HG02852 (cell line): ENCODE measurements at regions not wholly inside any gene's neighbourhood (a gene's known extent, or its start where the extent isn't known, plus 50 kb on each side); places are given as distances from the start of the nearest gene placed in this dataset.

Experiments
- ATAC-seq: cut with Tn5 transposase; IDR thresholded peaks from one replicate; pipeline ENCODE4 v1.9.1; 2021; ENCODE audit warnings: mild to moderate bottlenecking, moderate library complexity; ENCODE audit not compliant: unreplicated experiment

- ATAC-seq: no peak
Measured at GRCh38 chr3:170734043-170734734, 135.8 kb downstream of the RPL22L1 start.

GRCh38 chr3:170732660-170733245 is 137.2 kb downstream of the RPL22L1 start:
- no peak for ATAC-seq

GRCh38 chr3:170731281-170731680 is 138.7 kb downstream of the RPL22L1 start:
- ATAC-seq: no peak

GRCh38 chr3:170730071-170730812 is 139.8 kb downstream of the RPL22L1 start:
- ATAC-seq: no peak

GRCh38 chr3:170728181-170728580 is 141.8 kb downstream of the RPL22L1 start:
- ATAC-seq: no peak

GRCh38 chr3:170727754-170728153 is 141.9 kb upstream of the SLC7A14 start:
- no peak for ATAC-seq

- no peak for ATAC-seq
Measured at GRCh38 chr3:170726976-170727661, 141.2 kb upstream of the SLC7A14 start.

- ATAC-seq: no peak
Measured at GRCh38 chr3:170725285-170725731, 139.4 kb upstream of the SLC7A14 start.

GRCh38 chr3:170724599-170725280 is 138.9 kb upstream of the SLC7A14 start:
- ATAC-seq: no peak

- ATAC-seq: no peak
Measured at GRCh38 chr3:170723241-170723640, 137.4 kb upstream of the SLC7A14 start.

GRCh38 chr3:170721563-170721962 is 135.7 kb upstream of the SLC7A14 start:
- no peak for ATAC-seq

- ATAC-seq: no peak
Measured at GRCh38 chr3:170719300-170719699, 133.4 kb upstream of the SLC7A14 start.

GRCh38 chr3:170718848-170719247 is 133.0 kb upstream of the SLC7A14 start:
- ATAC-seq: no peak

- ATAC-seq: no peak
Measured at GRCh38 chr3:170717410-170718402, 131.8 kb upstream of the SLC7A14 start.

- no peak for ATAC-seq
Measured at GRCh38 chr3:170716172-170716805, 130.4 kb upstream of the SLC7A14 start.

GRCh38 chr3:170714562-170715535 is 129.0 kb upstream of the SLC7A14 start:
- no peak for ATAC-seq

- ATAC-seq: no peak
Measured at GRCh38 chr3:170714122-170714521, 128.2 kb upstream of the SLC7A14 start.

GRCh38 chr3:170713653-170714052 is 127.8 kb upstream of the SLC7A14 start:
- ATAC-seq: no peak
